NCI-H1694 treated with DMSO at 0.1 percent for 48 hours (cell line): ENCODE measurements at regions not wholly inside any gene's neighbourhood (a gene's known extent, or its start where the extent isn't known, plus 50 kb on each side); places are given as distances from the start of the nearest gene placed in this dataset.
"Not testable (repeated sequence)": the region's sequence is repeated elsewhere in the genome, so short reads cannot be mapped to it uniquely, and the experiment has no call there.

ENCODE experiments used
- DNase-seq: peaks from one replicate; lab custom pipeline; 2025; lab: John Stamatoyannopoulos, UW

- DNase-seq = no peak
Observed at GRCh38 chr5:114822436-114822835, 347.3 kb downstream of the TRIM36 start.

GRCh38 chr5:114790403-114790792 is 379.3 kb downstream of the TRIM36 start:
- DNase-seq = no peak

DNA sequence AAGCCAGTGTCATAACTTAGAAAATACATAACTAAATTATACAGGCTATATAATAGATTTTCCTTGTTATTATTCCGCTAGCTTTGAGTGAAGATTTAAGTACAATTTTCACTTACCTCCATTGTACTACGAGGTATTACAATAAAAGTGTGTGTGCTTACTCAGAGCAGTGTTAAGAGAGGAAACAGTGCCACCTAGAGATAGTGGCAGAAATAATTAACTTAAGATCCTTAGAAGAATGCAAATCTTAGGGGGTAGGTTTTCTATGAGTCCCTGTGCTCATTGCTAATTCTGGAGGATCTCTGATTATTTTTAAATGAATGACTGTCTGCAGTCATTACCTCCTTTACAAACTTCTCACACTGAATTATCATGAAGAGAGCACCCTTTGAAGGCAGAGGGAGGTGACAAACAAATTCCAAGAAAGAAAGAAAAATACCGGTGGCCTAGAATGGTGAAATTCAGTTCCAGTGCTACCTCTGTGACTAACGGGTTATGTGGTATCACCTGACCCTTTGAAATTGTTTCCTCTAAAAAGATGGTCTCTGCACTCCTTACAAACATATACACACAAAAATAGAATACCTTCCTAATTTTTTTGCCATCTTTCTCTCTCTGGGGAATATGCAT is 379.8 kb downstream of the TRIM36 start:
- no peak for DNase-seq

DNA sequence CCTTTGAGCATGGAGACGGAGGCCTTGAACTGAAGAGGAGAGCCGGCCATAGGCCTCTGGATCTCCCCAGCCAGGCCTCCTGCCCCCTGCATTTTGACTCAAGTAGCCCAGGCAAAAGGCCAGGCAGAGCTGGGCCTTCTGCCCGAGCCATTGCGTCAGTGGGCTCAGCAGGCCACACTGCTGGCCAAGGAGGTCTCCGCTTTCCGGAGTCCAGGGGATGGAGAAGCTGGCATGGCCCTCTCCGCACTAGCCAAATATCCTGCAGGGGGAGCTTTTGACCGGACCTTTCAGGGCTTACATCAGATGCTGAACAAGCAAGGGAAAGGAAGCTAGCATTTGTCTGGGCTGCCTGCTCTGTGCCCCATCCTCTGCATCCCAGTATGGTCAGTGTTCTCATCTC is 386.8 kb downstream of the TRIM36 start:
- no peak for DNase-seq

DNA sequence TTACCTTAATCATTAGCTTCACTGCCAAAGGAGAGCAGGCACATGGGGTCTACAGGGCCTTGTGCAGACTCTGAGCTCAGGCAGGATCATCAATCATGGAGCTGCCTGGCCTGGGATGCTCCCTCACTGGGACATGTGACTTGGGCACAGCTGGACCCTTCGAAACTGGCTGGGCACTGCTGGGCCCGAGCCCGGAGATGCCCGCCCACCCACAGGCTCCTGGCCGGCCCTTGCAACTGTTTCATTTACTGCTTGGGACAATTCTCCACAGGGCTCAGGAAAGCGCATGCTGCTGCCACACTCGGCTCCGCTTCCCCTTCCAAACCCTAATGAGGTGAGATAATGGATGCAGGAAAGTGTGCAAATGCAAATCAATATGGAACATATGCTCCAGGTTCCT is 387.5 kb downstream of the TRIM36 start:
- DNase-seq = no peak

DNA sequence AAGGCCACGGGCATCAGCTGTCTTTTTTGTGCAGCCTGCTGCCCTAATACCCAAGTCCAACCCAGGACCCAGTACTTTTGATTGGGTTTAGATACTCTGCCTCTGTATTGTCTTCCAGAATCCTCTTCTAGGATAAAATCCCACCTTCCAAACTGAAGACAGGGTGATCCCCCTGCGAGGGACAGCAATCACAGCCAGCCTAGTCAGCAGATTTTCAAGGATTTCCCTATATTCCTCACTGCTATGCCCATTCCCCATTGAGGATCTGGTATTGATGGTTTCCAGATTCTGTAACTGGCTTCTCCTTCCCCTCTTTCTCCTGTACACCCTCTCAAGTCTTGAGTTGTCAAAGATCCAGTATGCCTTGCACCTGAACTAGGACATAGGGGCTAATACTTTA is 389.4 kb downstream of the TRIM36 start:
- DNase-seq = no peak

- no peak for DNase-seq
Observed at GRCh38 chr5:114744406-114744805, 382.5 kb downstream of the KCNN2 start.

DNA sequence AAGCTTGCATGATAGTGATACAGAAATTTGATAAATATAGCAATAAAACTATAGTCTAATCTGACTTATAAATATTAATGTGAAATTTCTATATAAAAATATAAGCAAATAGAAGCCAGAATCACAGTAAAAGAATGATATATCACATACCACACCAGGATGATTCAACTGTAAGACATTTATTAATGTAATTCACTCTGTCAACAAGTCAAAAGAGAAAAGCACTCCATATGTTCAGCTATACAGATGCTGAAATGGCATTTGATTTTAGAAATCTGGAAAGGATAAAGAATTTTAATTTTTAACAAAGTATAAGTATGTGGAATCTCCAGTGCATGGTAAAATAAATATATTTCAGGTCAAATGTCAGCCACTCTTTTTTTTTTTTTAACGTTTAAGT is 372.4 kb downstream of the KCNN2 start:
- no peak for DNase-seq

DNA sequence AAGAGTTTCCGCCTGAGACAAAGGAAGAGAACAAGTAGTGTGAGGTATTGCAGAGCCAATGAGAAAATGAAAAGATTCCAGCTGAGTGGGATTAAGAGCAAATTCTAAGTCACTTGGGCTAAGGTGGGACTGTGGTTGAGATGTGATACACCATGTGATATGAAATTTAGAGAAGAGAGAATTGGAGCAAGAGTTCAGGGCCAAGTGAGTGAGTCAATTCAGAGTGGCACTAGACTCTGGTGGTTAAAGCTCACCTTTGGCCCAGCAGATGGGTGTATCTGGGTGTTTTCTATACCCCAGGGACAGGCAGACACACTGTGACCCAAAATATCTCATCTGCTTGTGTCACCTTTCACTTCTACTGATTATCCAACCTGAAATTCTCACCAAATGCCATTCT is 368.1 kb downstream of the KCNN2 start:
- DNase-seq = no peak

DNA sequence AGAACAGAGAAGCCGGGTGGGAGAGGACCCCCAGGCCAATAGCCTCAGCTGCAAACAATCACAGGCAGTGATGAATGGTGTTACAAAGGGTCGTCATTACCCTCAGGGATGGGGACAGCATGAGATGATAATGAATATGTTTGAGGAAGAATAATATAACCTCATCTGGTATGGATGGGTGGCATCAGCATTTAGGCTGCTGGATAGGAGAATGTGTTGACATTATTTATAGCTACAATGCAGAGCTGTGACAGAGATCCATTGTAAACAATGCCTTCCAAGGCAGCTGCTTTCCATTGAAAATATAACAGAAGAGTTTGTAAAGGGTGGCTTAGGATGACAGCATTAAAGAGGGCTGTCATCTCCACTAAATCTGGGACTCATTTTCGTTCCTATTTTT is 365.5 kb downstream of the KCNN2 start:
- DNase-seq = no peak

- DNase-seq = no peak
Observed at GRCh38 chr5:114726131-114726530, 364.3 kb downstream of the KCNN2 start.

- no peak for DNase-seq
Observed at GRCh38 chr5:114719268-114719667, 357.4 kb downstream of the KCNN2 start.

DNA sequence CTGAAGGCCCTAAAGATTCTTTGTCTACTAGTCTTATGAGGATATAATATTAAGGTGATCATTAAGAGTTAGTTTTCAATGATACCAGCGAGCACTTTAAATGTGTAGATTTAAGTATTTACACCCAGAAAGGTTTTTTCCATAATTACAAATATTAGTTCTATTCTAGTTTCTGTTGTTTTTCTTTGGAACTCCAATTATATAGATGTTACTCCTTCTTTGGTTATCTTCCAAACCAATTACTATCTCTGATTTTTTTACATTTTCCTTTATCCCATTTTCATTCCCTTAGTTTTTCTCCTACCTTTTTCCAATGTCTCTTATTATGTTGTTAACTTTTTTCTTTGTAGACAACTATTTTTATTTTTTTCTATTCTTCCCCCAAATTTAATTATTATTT is 355.1 kb downstream of the KCNN2 start:
- DNase-seq = no peak

DNA sequence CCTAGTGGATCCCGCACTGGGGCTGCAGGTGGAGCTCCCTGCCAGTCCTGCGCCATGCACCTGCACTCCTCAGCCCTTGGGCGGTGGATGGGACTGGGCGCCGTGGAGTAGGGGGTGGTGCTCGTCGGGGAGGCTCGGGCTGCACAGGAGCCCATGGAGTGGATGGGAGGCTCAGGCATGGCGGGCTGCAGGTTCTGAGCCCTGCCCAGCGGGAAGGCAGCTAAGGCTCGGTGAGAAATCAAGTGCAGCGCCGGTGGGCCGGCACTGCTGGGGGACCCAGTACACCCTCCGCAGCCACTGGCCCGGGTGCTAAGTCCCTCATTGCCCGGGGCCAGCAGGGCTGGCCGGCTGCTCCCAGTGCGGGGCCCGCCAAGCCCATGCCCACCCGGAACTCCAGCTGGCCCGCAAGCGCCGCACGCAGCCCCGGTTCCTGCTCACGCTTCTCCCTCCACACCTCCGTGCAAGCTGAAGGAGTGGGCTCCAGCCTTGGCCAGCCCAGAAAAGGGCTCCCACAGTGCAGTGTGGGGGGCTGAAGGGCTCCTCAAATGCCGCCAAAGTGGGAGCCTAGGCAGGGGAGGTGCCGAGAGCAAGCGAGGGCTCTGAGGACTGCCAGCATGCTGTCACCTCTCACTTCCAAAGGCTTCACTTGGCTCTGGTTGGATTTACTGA is 342.5 kb downstream of the KCNN2 start:
- not testable (repeated sequence) for DNase-seq

DNA sequence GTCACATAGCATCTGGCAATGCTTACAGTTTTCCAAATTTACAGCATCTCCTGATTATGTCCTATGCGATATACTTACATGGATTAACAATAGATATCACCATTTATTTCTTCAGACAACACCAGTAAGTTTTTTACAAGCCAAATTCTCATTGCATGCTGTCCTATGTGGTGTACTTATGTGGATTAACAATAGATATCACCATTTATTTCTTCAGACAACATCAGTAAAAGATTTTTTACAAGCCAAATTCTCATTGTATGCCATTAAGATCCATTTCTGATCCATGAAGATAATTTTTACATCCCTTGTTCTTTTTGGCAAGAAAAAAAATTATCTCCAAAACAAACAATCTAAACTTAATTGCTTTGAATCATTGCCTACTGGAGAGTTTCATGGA is 340.9 kb downstream of the KCNN2 start:
- no peak for DNase-seq

- no peak for DNase-seq
Observed at GRCh38 chr5:114702136-114702535, 340.3 kb downstream of the KCNN2 start.

DNA sequence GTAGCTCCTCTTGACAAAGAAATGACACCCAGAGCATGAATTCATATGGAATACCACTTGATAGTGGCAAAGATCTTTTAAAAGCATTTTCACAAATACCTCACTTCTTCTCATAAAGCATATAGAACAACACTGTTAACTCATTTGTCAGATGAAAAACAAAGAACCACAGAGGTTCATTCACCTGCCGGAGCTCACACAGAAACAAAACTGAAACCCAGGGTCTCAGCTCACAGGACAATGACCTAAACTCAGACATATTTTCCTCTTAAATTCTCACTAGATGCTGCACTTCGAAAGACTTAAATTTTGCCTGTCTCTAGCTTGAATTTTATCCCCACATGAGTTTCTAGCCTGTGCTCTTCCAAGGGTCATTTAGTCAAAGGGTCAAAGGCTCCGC is 339.0 kb downstream of the KCNN2 start:
- DNase-seq = no peak

GRCh38 chr5:114695292-114695904 is 333.5 kb downstream of the KCNN2 start:
- no peak for DNase-seq

- DNase-seq = no peak
Observed at GRCh38 chr5:114686356-114686755, 324.5 kb downstream of the KCNN2 start.

- no peak for DNase-seq
Observed at GRCh38 chr5:114678778-114679177, 316.9 kb downstream of the KCNN2 start.

GRCh38 chr5:114665551-114665950 is 303.7 kb downstream of the KCNN2 start:
- no peak for DNase-seq

DNA sequence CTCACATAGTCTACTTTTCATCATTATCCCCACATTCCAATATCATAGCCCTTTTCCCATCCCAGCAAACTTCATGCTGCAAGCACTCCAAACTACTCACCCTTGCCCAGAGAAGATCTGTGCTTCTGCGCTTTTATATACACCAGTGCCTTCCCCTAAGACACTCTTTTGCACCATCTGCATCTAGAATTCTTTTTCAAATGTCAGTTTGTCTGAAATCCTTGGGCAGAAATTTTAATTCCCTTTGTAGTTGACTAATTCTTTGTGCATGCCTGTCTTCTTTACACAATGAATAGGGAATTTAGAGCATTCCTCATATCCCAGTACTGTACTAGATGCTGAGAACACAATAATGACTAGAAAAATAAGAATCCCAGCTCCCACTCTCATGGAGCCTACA is 298.9 kb downstream of the KCNN2 start:
- DNase-seq = no peak

DNA sequence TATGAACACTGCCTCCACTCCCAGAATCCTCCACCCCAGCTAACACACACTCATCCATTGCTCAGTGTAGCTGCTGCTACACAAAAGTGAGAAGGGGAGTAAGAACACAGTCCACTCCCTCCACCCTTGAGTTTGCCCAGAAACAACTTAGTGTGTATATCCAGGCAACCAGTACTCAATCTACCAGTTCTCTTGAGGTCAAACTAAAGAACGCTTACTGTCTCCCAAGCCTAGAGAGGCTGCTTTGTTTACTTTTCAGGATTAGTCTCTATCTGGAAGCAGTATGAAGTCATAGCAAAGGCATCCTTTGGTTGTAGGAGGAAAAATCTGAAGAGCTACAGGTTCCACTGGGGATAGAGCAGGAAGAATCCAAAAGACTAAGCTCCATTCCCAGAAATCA is 296.3 kb downstream of the KCNN2 start:
- DNase-seq = no peak
